ENCODE measurements at regions not wholly inside any gene's neighbourhood (a gene's known extent, or its start where the extent isn't known, plus 50 kb on each side); places are given as distances from the start of the nearest gene placed in this dataset.

DNA sequence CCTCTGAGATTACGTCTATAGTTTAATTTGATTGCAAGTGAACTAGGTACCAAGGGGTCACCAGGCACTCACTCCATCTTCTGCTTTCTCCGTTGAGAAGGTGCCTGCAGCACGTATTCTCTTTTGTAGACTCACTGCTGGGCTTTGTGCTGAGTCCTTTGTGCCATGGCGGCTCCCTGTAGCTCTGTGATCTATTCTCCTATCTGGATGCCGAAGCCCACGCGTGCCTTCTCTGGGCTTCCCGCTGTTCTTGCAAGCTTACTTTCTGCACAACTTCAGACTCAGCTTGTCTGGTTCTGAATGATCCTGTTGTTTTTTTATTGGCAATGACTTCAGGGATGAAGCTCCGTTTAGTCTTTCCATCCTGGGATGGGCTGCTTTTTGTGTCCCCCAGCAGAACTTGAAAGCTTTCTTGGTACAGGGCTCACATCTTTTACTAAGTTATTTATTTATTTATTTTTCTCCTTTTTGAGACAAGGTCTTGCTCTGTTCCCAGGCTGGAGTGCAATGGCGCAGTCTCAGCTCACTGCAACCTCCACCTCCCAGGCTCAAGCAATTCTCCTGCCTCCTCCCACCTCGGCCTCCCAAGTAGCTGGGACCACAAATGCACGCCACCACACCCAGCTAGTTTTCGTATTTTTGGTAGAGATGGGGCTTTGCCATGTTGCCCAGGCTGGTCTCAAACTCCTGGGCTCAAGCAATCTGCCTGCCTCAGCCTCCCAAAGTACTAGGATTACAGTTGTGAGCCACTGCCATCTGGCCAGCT, 100.9 kb upstream of the NKX1-1 start:
- DNase-seq, result no peak

DNA sequence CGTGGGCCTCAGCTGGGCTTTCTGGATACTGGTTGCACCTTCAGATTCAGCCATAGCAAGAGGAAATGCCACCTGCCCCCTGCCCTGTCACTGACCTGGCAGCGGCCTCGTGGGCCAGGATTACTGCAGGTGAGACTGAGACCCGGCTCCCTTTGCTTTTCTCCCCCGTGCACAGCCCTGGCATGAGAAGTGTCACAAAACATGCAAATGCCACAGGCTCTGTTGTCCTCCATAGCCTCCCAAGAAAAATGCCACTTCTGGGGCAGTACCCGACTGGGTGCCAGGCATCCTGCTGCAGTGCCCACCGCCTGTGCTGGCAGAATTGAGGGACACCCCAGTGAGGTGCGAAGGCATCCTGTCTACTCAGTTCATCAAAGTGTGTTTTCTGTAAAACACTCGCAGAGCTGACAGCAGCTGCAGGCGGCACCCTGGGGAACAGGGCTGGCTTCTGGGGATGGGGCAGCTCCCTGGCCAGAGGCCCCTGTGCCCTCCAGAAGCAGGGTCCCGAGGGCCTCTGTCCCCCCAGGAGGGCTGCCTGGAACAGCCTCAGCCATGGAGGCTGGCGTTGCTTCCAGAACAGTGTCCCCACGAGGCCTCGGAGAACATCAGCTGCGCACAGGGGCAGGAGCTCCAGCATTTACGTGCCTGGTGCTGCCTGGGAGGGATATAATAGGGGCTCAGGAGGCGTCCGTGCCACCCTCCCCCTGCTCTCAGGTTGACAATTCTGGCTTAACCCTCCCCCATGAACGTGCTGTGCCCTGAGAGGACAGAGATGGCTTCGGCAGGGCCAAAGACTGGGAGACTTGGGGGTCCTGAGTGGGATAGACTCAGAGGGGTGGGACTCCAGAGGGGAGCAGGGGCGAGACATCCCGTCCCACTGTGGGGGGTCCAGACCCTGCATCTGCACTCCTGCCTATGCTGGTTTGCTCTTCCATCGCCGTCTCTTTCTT, 99.5 kb upstream of the NKX1-1 start:
- DNase-seq, result no peak

DNA sequence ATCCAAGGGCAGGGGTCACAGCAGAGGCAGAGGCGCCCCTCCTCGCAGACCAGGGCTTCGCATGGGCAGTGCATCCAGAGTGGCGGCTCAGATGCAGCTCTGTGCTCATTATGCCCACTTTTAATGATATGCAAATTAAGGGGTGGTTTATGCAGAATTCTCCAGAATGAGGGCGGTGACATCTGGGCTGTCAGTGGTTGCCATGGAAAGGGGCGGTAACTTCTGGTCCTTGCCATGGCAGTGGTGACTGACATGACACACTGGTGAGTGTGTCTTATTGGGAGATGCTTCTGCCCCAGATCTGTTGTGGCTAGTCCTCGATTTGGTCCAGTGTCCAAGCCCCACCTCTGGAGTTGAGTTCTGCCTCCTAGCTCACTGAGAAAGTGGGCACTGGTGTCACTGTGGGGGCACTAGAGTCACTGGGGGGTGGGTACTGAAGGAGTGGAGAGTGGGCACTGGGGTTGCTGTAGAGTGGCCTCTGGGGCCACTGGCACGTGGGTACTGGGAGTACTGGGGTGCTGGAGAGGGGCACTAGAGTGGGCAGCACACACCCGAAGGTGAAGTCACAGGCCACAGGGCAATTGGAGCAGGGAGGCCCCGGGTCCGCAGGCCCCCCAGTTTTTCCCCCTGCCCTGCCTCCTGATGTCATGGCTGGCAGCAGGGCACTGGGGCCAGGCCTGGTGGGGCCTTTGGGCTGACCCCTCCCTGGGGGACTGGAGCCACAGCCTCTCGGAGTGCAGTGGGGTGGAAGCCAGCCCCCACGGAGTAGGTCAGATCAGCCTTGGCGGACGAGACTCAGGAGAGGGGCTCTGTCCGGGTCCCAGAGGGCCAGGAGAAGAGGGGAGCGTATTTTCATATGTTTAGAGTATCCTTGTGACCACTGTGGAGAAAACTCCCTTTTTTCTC, 98.6 kb upstream of the NKX1-1 start:
- no peak for DNase-seq

DNA sequence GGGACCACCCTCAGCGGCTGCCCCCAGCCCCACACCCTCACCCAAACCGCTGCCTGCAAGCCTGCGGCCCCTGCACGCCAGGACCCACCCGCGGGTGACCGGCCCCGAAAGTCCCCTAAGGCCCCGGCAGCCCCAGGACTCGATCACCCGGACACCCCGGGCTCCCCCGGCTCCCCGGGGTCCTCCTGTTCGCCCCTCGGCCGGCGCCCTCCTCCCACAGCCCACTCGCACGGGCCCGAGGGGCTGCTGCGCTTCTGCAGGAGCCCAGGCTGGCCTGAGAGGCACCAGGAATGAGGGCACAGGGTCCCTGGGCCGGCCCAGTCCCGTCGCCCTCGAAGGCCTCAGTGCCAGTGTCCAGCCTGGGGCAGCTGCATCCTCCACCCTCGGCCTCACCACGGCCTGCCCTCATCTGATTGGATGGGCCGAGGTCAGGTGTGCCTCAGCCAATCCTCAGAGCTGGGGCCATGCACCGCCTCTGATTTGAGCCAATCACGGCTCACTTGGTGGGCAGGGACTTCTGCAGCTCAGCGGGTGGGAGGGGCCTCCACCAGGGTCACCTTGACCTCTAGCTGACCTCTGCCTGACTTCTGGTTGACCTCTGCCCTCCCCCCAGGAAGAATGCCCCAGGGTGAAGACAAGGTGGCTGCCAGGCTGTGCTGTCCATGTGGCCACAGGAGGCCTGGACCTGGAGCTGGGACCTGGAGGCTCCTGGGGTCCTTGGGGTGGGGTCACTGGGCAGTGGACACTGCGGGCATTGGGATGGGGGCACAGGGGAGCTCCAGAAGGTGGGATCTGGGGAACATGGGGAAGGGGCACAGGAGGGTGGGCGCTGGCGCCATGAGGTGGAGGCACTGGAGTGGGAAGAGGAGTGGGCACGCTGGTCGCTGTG, 97.6 kb upstream of the NKX1-1 start:
- DNase-seq, result no peak

DNA sequence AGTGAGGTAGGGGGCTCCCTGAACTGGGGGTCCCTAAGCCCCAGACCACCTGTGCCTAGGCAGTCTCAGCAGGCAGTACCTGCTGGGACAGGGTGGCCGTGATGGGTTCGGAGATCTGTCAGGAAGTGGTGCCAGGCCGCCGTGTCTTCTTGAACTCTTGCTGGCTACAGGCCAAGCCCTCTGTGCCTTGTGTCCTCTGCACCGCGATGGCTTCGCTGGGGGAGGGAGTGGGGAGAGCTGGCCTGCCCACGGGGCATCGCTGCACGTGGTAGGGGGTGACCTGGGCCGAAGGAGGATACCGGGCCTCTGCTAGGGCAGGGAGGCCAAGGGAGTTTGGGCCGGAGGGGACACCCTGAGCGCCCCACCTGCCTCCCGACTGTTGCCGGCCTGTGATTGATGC, 96.7 kb upstream of the NKX1-1 start:
- no peak for DNase-seq

DNA sequence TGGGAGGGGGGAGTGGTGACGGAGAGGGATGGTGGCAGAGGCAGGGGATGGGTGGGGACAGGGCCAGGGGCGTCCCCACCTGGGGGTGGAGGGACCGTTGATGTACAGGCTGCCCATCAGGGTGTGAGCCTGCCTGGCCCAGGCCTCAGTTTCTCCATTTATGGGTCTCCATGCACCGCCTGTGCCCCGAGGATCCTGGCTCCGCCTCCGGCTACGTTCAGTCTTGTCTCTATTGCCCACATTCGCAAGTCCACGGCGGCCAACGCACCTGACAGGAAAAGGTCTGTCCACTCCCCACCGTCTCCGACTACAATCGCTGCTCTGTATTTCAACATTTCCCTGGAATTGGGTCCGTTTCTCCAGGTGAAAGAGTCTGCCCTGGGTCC, 96.3 kb upstream of the NKX1-1 start:
- no peak for DNase-seq

DNA sequence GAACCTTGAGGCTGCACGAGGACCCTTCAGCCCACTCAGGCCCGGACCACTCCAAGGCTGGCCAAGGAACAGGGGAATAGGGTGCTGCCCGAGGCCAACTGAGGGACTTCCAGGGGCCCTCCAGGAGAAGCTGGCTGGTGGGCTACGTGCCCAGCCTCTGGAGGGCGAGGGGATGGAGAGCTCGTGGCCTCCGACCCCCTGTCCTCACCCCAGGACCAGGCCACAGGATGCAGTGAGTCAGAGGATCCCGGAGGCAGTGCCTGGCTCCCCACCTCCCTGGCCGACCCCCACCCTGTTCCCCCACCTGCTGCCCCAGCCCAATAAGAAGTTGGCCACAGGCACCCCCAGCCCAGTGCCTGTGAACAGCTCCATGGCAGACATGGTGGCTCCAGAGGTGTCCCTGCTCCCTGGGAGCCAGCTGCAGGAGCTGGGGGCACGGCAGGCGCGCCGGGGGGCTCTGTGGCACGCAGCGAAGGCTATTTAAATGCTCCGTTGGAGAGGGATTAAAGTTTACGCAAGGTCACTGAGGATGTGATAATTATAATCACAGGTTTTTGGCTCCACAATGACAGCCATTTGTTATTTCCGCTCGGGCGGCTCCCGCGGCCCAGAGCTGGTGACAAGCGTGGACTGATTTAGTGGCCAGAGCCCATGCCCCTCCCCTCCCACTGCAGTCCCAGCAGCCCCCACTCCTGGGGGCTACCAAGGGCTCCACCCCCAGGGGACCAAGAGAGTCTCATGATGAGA, 95.7 kb upstream of the NKX1-1 start:
- no peak for DNase-seq

DNA sequence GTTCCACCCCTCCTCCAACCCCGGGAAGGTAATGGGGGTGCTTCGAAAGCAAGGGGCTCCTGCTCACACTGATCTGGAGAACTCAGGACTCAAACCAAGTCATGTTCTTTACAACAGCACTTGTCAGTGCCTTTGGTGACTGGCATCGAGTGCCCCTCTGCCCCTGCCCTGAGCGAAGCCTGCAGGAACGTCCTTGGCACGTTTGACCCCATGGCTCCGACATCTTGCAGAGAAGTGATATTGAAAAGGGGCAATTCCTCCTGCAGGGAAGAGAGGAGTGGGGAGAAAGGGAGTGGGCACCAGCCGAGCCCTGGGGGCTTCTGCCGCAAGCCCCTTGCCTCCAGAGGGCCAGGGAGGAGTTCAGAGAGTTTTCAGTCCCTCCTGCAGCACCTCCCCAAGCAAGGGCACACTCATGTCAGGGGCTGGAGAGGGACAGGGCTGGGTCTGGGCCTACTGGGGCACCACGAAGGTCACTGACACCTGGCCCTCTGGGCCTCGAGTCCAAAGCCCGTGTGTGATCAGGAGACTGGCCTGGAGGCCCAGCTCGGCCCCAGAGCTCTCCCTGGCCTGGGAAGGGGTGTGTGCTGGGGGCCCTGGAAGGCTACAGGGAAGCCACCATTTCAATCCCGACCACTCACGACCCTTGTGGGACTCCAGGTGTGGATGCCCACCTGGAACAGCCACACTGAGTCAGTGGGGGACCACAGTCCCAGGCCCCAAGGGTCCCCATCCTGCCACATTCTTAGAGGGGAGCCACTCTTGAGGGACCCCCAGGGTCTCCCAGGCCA, 94.9 kb upstream of the NKX1-1 start:
- DNase-seq, result no peak

DNA sequence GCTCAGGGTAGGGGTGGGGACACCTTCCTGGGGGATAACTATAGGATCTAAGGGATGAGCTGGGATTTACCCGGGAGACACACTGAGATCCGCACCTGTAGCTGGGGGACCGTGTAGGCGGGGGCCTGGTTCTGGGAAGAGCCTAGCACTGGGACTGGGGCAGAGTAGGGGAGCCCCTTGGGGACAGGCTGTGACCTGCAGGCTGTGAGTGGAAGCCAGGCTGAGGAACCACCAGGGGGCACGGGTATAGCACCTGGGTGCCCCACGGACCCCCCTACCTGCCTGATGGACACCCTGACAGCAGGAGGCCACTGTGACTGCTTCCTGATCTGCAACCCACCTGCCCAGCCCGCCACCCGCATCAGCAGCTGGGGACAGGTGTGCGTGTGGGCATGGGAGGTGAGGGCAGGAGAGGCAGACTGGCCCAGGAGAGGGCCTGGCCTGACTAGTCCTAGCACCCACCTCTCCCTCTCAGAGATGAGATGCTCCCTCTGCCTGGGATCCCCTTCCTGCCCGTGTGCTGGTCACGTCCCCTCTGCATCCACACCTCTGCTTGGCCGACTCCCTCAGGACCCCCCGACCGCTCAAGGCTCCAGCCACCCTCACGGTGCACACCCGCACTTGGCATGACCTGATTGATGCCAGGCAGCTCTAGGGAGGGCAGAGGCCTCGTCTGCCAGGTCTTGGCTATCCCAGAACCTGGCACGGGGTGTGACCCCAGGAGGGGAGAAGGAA, 94.2 kb upstream of the NKX1-1 start:
- no peak for DNase-seq

DNA sequence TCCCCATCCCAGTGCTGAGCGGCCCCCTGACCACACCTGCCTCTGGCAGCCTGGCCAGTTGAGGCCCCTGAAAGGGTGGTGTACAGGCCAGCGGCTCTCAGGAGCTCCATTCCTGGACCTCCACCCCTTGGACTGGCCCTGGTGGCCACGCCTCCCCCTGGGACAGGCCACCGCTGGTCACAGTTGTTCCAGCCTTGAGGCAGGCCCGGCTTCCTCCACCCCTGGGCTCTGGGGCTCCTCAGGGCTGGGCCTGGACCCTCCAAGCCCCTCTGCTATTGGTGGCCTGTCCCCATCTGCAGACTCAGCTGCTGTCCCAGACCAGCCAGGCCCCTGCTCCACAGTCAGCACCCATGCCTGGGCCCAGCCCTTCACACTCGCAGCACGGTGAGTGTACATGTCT, 93.2 kb upstream of the NKX1-1 start:
- DNase-seq, result no peak

DNA sequence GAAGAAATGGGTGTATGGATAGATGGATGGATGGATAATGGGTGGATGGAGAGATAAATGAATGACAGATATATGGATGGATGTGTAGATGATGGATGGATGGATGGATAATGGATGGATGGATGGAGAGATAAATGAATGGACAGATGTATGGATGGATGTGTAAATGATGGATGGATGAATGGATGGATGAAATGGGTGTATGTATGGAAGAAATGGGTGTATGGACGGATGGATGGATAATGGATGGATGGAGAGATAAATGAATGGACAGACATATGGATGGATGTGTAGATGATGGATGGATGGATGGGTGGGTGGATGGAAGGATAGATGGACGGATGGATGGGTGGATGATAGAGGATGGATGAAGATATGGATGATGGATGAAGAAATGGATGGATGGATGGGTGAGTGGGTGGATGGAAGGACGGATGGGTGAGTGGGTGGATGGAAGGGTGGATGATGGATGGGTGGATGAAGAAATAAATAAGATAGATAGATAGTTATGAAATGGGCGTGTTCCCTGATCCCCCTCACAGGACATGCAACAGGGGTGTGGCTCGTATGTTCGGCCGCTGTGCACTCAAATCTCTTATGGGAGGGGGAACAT, 91.1 kb upstream of the NKX1-1 start:
- no peak for DNase-seq

DNA sequence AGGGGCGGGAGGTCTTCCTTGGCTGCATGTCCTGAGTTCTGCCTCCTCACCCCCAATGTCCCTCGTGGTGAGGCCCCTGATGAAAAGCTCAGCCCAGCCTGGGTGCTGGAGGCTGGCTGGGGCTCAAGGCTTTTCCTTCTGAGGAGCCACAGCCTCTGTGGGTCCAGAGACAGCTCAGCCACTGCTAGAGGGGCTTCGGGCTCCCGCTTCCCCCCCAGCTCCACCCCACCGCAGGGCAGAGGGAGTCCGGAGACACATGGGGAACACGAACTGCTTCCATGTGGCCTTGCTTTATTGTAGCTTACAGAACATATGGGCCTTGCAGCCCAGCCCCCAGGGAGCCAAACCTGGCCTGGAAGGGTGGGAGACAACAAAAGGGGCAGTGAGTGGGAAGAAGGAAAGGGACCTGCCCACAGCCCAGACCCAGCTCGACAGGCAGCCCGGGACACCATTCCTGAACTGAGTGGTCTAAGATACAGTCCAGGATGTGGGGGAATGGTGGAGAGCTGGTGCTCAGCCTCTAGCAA, 89.9 kb upstream of the NKX1-1 start:
- no peak for DNase-seq

DNA sequence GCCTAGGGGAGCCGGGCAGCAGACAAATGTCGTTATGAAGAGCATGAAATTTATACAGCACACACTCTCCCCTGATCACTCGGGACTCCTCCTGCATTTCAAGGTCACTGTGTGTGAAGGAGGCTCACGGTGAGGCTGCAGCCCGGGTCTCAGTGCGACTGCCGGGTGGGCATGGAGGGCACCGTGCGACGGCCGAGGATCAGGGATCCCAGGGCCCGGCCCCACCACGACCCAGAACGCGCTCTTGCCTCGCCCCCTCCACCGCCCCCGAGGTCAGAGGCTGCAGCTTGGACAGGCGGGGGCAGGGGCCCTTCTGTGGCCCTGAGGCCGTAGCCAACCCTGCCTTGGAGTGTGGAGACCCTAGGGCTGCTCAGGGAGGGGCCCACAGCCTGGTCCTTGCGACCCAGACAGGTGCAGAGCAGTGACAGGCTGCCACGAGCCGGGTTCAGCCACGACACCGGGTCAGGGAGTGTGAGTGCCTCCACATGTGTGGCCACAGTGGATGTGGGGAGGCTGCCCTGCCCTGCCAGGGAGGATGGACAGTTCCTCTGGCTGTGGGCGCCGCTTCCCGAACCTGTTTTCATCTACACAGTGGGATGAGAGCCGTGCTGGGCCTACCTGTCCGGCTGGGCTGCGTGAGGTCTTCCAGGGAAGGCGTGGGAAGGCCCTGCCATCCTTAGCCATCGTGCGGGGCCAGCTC, 89.3 kb upstream of the NKX1-1 start:
- DNase-seq, result no peak

DNA sequence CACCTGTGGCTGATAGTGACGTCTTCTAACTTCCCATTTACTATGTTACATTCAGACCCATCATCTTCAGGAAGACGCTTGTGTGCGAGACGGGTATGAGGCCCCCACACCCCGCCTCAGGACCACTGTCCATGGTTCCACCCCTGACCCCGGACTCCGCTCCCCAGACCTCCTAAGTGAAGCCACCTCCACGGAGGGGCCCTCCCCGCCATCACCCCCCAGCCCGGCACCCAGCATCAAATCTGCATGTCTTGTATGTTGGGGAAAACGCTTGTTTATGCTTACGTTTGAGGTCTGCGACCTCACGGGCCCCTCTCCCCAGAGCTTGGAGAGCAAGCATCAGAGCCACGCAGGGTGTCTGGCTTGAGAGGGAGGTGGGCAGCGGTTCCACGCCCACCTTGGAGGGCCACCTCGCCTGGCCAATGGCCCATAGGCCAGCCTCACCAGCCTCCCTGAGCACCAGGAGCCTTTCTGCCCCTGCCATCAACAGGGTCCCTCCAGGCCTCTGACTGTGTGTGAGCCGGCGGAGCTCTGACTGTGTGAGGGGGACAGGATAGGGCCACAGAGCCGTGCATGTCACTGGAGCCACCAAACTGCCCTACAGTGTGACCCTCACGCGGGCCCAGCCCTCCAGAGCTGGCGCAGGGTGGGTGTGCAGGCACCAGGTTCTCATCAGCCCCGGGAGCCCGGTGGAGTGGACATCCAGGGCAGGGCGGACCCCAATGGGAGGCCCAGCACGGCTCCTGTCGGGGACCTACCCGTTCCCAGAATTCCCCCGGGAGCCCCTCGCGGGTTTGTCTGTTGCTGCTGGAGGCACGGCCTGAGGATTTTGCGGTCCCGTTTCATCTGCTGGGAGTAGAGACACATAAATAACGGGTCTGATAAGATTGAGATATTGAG, 88.4 kb upstream of the NKX1-1 start:
- no peak for DNase-seq

DNA sequence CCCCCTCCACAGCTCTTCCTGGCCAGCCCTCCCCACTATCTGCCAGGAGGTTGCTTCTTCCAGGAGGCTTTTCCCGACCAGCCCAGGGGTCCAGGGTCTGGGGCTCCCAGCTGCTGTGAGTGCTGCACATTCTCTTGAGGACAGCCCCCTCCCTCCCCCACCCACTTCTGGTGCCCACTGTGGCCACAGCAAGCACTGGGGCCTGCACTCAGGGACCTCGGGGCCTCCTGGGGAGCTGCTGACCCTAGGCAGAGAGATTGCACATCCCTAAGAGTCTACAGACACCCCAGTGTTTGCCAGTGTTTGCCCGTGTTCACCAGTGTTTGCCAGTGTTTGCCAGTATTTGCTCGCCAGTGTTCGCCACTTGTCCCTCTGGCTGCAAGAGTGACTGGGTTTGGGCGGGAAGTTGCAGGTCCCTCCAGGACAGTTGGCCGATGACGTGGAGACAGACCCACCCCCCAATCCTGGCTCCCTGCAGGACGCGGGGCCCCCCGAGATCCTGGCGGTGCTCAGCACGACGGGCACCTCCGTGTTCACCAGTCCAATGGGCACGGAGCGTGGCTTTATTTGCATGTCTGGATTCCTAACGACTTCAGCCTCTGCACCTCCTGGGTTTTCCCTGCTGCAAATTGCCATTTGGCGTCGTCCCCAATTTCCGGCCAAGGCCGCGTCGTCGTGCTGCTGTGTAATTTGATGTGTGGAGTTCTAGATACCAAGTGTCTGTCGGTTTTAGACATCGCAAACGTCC, 87.5 kb upstream of the NKX1-1 start:
- DNase-seq, result no peak
